HG02885 (cell line): ENCODE measurements at regions not wholly inside any gene's neighbourhood (a gene's known extent, or its start where the extent isn't known, plus 50 kb on each side); places are given as distances from the start of the nearest gene placed in this dataset.

Experiments
- ATAC-seq: cut with Tn5 transposase; IDR thresholded peaks from one replicate; pipeline ENCODE4 v1.9.1; 2021; ENCODE audit warnings: mild to moderate bottlenecking; ENCODE audit not compliant: unreplicated experiment, poor library complexity

DNA sequence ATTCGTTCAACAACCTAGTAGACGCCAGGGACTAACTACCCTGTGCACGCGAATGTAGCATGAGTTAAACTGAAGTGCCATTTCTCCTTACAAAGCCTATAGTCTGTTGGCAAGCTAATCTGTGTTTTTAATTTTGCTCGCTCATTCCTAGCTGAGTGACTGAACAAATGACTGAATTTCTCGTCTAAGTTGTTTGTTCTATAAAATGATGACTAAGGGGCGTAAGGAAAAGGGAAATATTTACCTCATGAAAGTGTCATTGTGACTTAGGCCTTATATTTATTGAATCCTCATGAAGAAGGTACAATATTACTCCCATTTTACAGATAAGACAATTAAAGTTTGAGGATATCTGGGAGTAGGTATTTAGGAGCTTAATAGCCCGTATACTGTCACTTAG lies 818.3 kb upstream of the ALCAM start:
- no peak for ATAC-seq

DNA sequence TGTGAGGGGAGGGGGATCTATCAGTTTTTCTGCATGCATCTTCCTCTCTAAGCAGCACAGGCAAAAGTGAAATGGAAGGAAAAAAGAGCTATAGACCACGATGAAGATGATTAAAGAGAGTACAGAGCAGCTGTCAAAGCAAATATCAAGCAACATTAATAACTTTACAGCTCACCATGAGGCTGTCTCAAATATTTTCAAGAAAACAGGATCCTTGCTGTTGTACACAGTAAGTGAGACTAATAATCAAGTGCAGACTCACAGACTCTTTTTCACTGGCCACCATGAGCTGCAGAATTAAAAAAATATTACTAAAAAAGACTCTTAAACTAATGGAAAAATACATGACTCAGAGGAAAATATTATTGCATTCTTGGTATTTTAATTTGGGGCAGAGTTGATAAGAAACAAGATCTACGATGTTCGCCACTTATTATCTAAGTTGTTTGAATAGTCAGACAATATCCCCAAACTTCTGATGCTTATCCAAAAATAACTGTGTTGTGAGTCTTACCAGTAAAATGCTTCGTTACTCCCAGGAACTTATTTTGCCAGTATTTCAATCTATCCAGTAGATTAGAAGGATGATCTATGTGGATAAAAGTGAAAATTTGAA lies 817.5 kb upstream of the ALCAM start:
- ATAC-seq = no peak

DNA sequence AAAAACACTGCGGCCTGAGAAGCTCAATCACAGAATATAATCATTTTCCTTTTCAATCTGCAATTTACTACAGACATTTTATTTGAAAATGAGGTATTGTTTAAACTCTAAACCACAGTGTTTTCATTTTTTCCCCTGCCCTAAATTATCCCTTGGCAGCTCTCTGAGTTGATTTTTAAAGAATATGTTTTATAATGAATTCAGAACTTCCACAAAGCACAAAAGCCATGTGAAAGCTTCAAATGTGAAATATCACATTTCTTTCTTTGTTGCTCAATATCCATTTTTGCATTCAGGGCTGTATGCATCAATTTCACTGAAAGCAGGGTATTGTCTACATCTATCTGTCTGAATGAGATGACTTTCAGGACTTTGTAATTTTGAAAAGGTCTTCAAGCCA lies 813.6 kb upstream of the ALCAM start:
- ATAC-seq = no peak

DNA sequence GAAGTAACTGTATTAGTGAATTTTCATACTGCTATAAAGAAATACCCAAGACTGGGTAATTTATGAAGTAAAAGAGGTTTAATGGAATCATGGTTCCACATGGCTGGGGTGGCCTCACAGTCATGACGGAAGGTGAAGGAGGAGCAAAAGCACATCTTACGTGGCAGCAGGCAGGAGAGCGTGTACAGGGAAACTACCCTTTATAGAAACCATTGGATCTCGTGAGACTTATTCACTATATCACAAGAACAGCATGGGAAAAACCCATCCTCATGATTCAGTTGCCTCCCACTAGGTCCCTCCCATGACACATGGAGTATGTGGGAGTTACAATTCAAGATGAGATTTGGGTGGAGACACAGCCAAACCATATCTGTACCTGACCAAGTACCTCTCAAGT lies 812.3 kb upstream of the ALCAM start:
- no peak for ATAC-seq

DNA sequence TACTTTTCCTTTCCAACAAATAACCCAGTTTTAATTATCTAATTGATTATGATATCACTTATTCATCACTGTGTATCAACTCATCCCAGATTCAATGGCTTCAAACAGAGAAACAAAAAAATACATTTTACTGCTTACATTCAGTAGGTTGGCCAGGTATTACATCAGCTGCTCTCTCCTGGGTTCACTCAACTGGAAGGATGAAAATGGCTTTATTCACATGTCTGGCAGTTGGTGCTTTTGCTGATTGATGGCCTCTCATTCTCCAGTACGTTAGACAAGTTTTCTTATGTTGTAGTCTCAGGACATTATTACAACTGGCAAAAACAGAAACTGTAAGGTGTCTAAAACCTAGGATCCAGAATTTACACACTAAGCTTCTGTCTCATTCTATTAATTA lies 811.0 kb upstream of the ALCAM start:
- ATAC-seq = no peak

DNA sequence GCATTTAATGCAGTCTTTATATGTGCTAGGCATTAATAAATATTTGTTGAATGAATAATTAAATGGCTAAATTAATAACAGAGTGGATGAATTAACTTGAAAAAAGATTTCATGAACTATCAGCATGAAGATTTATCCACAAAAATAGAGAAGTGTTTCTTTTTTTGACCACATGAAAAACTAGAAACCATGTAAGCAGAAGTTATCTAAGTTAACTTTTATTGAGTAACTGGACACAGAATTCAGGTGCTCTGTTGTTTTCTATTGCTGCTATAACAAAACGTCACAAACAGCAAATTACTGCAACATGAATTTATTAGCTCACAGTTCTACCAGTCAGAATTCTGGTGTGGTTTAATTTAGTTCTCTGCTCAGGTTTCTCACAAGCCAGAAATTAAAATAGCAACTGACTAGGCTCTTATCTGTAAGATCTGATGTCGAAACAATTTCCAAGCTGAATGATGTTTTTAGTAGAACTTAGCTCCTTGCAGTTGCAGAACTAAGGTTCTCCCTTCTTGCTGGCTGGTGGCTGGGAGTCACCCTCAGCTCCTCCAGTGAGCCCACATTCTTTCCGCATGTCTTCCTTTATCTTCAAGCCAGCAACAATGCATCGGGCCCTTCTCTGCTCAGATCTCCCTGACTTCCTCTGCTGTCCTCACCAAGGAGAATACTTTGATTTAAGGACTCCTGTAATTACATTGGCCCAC lies 810.2 kb upstream of the ALCAM start:
- no peak for ATAC-seq

DNA sequence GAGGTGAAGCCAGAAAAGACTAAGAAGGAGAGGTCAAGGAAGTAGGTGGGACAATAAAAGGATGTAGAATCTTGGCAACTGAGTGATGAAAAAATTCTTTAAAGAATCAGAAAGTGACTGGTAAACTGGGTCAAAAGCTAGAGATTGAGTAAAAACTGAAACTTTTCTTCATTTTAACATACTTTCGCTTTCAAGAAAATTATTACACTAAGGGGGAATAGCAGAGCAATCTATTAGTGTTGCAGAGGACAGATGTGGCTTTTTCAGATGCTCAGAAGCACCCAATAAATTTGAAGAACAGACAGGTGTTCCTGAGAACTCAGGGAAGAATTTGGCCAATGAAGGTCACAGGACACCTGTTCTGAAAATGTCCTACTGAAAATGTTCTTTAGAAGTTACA lies 805.4 kb upstream of the ALCAM start:
- ATAC-seq = peak; percentile 39

DNA sequence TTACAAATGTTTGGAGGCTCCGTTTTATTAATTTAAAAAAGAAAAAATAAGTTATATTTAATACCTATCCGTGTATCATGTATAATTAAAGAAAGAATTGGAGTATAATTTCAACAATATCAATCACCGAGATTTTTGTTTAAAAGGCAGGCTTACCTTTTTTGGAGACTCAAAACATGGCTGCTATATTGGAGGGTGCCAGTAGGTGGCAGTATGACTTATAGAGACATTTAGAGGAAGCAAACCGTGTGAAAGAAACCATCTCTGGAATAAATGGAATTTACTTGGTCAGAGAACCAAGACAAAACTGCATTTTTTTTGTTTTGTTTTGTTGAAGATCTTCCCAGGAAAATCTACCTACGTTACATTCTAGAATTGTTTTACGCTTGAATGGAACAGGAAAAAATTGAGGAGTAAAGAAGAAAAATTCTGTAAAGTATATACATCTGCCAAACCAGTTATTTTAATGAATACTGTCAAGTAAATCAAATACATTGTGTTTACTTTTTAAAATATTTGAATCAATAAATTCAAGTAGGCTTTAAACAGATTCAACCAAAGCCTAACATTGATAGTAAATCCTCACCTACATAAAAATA lies 802.6 kb upstream of the ALCAM start:
- no peak for ATAC-seq

DNA sequence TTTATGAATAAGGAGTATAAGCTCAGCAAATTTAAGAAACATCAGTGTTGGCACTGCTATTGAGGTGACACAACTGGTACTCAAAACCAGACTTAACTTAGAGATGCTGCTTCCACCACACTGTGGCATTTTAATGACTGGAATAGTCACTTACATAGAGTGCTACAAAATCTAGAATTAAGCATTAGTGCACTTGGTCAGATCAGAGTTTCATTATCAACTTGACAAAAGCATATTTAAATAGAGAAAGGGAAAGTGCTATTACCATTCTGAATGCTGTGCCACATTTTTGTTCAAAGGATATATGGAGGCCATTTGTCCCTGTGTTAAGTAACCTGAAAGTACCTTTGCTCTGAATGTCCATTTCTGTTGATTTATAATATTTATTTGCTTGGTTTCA lies 800.7 kb upstream of the ALCAM start:
- no peak for ATAC-seq

DNA sequence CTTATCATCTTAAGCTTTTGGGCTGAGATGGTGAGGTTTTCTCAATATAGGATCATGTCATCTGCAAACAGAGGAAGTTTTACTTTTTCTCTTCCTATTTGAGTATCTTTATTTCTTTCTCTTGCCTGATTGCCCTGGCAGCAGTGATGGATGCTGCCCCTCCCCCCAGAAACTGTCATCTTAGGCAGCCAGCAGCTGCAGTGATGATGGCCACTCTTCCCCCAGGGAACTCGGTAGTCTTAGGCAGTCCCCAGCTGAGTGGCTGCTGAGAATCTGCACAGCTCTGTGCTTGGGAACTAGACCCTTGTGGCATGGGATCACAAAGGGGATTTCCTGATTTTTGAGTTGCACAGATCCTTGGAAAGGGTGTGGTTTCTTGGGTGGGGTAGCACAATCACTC lies 791.1 kb upstream of the ALCAM start:
- ATAC-seq = no peak

DNA sequence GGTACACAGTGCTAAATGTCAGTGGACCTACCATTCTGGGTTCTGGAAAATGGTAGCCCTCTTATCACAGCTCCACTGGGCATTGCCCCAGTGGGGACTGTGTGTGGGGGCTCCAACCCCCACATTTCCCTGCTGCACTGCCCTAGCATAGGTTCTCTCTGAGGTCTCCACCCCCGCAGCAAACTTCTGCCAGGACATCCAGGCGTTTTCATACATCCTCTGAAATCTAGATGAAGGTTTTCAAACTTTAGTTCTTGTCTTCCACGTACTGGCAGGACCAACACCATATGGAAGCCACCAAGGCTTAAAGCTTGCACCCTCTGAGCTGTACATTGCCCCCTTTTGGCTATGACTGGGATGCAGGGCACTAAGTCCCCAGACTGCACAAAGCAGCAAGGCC lies 788.2 kb upstream of the ALCAM start:
- ATAC-seq = no peak

DNA sequence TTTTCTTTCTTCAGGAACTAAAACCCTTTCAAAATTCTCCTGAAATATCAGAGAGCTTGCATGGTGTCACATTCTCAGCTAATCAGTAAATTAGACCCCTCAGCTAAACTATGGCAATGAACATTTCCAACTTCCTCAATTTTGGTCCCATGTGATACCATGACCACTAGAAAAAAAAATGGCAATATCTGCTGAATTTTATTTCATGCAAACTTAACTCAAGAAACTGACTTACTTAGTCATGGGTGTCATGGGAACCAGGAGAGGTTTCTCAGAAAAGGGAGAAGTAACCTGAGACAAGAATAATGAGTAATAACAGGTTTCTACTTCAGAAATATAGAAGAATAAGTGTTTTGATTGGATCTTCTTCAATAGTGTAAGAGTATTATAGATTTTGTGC lies 784.6 kb upstream of the ALCAM start:
- no peak for ATAC-seq

DNA sequence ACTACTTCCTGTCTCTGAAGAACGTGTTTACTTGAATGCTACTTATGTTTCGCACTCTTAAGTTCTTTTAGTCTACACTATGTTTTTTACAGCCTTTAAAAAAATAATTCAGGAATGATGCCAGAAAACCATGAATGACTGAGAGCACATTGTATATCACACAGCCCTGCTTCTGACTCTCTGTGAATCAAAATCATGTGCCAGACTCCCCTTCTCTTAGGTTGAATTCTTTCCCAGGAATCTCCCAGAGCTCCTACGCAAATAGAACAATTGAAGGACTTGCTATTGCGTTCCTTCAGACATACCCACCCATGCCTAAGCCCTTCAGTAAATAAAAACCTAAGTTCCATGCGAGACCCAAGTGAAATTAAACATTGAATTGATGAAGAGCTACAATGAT lies 782.0 kb upstream of the ALCAM start:
- ATAC-seq = no peak

DNA sequence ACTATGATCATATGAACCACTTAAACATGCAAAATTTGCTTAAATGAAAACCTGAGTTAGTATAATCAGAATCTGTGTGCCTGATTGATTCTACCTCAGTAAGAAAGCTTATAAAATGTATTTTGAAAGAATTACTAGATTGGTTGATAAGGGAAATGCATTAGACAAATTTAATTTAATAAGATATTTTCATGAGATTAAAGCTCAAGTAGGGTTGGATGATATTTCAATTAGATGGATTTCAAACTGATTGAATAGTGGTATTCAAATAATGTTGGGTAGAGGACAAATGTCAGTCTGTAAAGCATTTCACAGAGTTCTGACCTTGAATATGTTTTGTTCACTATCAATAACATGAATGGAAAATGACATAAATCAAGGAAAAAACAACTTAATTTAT lies 780.4 kb upstream of the ALCAM start:
- no peak for ATAC-seq

DNA sequence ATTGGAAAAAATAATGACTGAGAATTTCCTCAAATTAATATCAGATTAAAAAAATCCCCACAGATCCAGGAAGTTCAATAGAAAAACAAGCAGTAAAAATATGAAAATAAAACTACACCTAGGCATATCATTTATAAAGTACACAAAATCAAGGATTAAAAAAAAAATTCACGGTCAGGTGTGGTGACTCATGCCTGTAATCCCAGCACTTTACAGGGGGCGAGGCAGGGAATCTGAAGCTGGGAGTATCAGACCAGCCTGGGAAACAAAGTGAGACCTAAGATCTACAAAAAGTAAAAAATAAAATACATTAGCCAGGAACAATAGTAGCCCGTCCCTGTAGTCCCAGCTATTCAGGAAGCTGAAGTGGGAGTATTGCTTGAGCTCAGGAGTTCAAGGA lies 778.3 kb upstream of the ALCAM start:
- ATAC-seq = no peak

DNA sequence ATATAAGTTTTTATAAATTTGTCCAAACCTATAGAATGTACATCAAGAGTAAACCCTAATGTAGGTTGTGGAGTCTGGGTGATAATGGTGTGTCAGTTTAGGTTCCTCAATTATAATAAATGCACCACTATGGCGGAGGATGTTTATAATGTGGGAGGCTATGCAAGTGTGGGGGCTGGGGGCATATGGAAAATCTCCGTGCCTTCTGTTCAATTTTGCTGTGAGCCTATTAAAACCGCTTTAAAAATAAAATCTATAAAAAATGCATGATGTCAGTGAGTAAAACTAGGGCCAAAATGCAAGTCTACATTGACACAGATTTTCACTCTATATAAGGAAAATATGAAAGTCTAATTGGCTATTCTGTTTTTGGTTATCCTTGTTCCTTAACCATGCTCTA lies 774.9 kb upstream of the ALCAM start:
- ATAC-seq = no peak

DNA sequence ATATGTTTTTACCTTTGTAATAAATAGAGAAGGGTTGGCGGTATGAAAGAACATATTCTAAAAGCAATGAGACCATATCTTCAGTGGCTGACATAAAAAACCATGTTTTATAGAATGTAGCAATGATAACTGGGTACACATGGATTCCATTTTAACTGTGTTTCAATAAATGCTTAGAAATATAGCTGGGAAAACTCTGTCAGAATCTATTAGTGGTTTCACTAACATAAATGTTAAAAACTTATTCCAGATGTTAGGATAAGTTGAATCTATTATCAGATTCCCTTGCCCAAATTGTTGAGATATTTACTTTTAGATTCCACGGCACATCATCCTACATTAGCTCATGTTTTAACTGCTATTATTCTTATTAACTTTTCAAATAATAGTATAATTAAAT lies 772.2 kb upstream of the ALCAM start:
- ATAC-seq = no peak

DNA sequence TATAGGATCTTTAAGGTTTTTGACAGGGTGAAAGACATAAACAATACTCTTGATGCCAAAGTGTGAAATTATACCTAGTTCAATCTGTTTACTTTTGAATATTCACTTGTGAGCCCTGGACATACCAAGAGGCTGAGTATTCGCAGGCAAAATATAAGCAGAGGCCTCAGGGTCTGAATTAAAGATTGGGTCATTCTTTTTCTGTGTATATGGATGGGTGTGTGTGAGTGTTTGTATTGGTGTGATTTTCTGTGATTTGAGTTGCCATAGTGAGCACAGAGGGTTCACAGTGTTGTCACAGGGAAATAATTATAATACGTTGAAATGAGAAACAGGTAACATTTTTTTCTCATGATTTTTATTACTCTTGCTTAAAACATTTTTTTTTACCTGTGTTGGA lies 770.7 kb upstream of the ALCAM start:
- peak; percentile 25 for ATAC-seq

DNA sequence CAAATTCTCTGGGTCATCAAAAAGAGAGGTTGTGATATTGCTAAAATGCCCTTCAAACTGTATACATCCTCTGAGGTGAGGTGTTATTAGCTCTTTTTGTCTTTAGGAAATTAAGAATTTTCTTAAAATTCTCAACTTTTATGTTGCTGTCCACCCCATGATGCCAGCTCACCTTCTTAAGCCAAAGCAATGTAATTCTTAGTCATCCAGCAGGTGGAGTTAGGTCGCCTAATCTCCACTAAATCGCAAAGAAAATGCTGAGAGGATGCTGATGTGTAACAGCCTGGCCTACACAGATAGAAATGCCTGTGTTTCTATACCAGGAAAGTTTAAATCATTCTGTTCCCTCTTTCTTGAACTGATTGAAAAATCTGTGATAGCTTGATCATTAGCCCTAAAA lies 770.2 kb upstream of the ALCAM start:
- peak; percentile 98 for ATAC-seq

DNA sequence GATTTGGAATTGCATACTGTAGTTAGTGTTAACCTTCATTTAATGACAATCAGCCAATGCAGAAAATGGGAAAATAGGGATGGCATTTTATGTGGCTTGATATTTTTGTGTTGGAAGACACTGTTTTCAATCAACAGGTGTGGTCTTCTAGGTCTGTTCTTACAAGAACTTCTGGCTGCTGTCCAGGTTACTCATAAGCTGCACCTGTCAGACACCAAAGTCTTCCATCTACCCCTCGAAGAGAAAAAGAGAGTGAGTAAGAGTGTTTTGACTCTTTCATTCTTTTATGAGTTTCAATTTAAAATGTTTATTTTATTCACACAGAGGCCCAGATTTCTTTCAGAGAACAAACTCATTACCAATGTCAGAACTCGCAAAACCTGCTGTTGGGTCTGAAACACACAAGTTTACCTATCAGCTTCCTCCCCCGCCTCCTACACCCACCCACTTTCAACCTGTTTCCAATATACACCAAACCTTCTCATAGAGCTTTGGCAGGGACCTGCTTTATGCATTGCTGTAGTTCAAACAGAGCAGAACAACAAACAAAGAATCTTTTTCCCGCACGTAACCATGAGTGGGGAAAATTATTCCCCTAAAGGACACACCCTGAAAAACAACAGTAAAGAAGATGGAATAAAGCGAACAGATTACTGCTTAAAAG lies 767.7 kb upstream of the ALCAM start:
- no peak for ATAC-seq

DNA sequence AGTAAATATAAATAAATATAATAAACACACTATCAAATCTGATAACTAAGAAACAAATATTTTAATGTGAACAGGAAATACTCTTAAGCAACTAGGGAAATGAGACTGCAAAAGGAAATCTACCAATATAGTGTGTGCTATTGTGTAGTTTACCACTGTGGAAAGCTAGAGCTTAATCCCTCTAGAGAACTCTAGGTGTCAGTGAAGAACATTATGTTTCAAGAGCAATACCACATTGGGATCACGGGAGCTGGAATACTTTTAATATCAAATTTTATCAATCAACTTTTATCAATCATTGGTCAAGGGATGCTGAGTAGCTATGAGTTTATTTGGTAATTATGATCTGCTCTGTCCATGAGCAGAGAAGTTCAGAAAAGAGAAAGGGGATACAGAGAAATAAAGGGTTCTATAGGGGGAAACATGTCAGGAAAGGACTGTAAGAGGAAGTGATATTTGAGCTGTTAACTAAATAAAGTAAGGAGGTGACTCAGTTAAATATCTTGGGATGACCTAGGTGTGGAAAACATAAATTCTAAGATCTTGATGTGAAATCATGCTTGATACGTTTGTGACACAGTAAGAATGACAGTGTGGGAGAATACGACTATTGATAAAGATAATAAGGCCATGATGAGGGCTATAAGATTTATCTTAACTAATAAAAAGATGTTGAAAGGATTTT lies 762.2 kb upstream of the ALCAM start:
- no peak for ATAC-seq
